CMK (cell line): ENCODE measurements at regions not wholly inside any gene's neighbourhood (a gene's known extent, or its start where the extent isn't known, plus 50 kb on each side); places are given as distances from the start of the nearest gene placed in this dataset.

Experiments used
- DNase-seq: peaks from one replicate; pipeline ENCODE4 v3.0.0-alpha.2; 2010; ENCODE audit warnings: low read depth

- no peak for DNase-seq
Measured at GRCh38 chr13:83601539-83601938, 280.7 kb downstream of the SLITRK1 start.

- DNase-seq, result no peak
Measured at GRCh38 chr13:83592095-83592494, 290.2 kb downstream of the SLITRK1 start.

- no peak for DNase-seq
Measured at GRCh38 chr13:83589814-83590213, 292.5 kb downstream of the SLITRK1 start.

GRCh38 chr13:83577183-83577582 is 305.1 kb downstream of the SLITRK1 start:
- no peak for DNase-seq

GRCh38 chr13:83568019-83568418 is 314.3 kb downstream of the SLITRK1 start:
- DNase-seq, result no peak

GRCh38 chr13:83563499-83563898 is 318.8 kb downstream of the SLITRK1 start:
- DNase-seq, result no peak

- no peak for DNase-seq
Measured at GRCh38 chr13:83557845-83558244, 324.4 kb downstream of the SLITRK1 start.

GRCh38 chr13:83549671-83550070 is 332.6 kb downstream of the SLITRK1 start:
- no peak for DNase-seq

- no peak for DNase-seq
Measured at GRCh38 chr13:83547043-83547442, 335.2 kb downstream of the SLITRK1 start.

GRCh38 chr13:83546476-83546875 is 335.8 kb downstream of the SLITRK1 start:
- DNase-seq, result no peak

- no peak for DNase-seq
Measured at GRCh38 chr13:83538636-83539035, 343.6 kb downstream of the SLITRK1 start.

- DNase-seq, result no peak
Measured at GRCh38 chr13:83536941-83537340, 345.3 kb downstream of the SLITRK1 start.

GRCh38 chr13:83536153-83536552 is 346.1 kb downstream of the SLITRK1 start:
- DNase-seq, result no peak

GRCh38 chr13:83532809-83533208 is 349.5 kb downstream of the SLITRK1 start:
- DNase-seq, result no peak

- DNase-seq, result no peak
Measured at GRCh38 chr13:83531022-83531421, 351.3 kb downstream of the SLITRK1 start.

- no peak for DNase-seq
Measured at GRCh38 chr13:83516781-83517180, 365.5 kb downstream of the SLITRK1 start.

- DNase-seq, result no peak
Measured at GRCh38 chr13:83515268-83516015, 366.8 kb downstream of the SLITRK1 start.

- DNase-seq, result no peak
Measured at GRCh38 chr13:83508771-83509301, 373.4 kb downstream of the SLITRK1 start.

GRCh38 chr13:83503424-83503823 is 378.9 kb downstream of the SLITRK1 start:
- no peak for DNase-seq

- no peak for DNase-seq
Measured at GRCh38 chr13:83499286-83499685, 383.0 kb downstream of the SLITRK1 start.

GRCh38 chr13:83498481-83499190 is 383.6 kb downstream of the SLITRK1 start:
- no peak for DNase-seq

- DNase-seq, result no peak
Measured at GRCh38 chr13:83498045-83498444, 384.2 kb downstream of the SLITRK1 start.

- no peak for DNase-seq
Measured at GRCh38 chr13:83496501-83496900, 385.8 kb downstream of the SLITRK1 start.
